Activated CD8-positive, alpha-beta T cell treated with anti-CD3 and anti-CD28 coated beads for 36 hours (primary cell): ENCODE measurements at regions not wholly inside any gene's neighbourhood (a gene's known extent, or its start where the extent isn't known, plus 50 kb on each side); places are given as distances from the start of the nearest gene placed in this dataset.

ENCODE experiments used
- ATAC-seq: fragments of 200-7000 bp; cut with Tn5 transposase; one replicate; pipeline ENCODE4 v1.10.0; 2021; ENCODE audit warnings: mild to moderate bottlenecking, moderate library complexity
- CTCF ChIA-PET: fragments of 350-600 bp; sonication (Branson Sonifier 250); formaldehyde crosslinking; loops from one replicate; lab custom pipeline; 2021; ENCODE audit warnings: antibody characterized with exemption; lab: Charles Lee
- POLR2A ChIA-PET: fragments of 350-600 bp; sonication (Branson Sonifier 250); formaldehyde crosslinking; loops from one replicate; lab custom pipeline; 2021; ENCODE audit warnings: antibody characterized with exemption; lab: Charles Lee
- DNase-seq: peaks from one replicate; pipeline ENCODE4 v3.0.0-alpha.2; 2020
- H3K27ac Mint-ChIP-seq: one replicate; pipeline ENCODE4 v1.8.0; 2021; ENCODE audit warnings: mild to moderate bottlenecking, mixed read lengths
- H3K27me3 Mint-ChIP-seq: one replicate; pipeline ENCODE4 v1.8.0; 2021; ENCODE audit warnings: mixed read lengths
- H3K36me3 Mint-ChIP-seq: one replicate; pipeline ENCODE4 v1.8.0; 2021; ENCODE audit warnings: low read depth, mixed read lengths
- H3K4me1 Mint-ChIP-seq: one replicate; pipeline ENCODE4 v1.8.0; 2021; ENCODE audit warnings: low read depth, mixed read lengths
- H3K4me3 Mint-ChIP-seq: one replicate; pipeline ENCODE4 v1.8.0; 2021; ENCODE audit warnings: mild to moderate bottlenecking, moderate library complexity, mixed read lengths
- H3K9me3 Mint-ChIP-seq: one replicate; pipeline ENCODE4 v1.8.0; 2021; ENCODE audit warnings: mixed read lengths
- CTCF ChIP-seq: fragments of 200-600 bp; IDR thresholded peaks from one replicate; pipeline ENCODE4 v1.8.0; 2022; ENCODE audit warnings: antibody characterized with exemption, mild to moderate bottlenecking
- intact Hi-C: fragments of 100-400 bp; cut with micrococcal nuclease; formaldehyde crosslinking; loops from one replicate; pipeline ENCODE4 v1.10.0; 2022

GRCh38 chr4:30817447-30817846, 97.3 kb downstream of the PCDH7 start:
- Mint-ChIP-seq H3K27ac (no peak overlapping the region), H3K9me3 (peaks cover 3% of the 10 kb centered on the region), H3K36me3 (no peaks in the 10 kb centered on the region), H3K27me3 (no peaks in the 10 kb centered on the region), H3K4me3 (no peak overlapping the region), H3K4me1 (no peaks in the 10 kb centered on the region)
- no peak for TF ChIP-seq CTCF
- DNase-seq, result no peak
- ChIA-PET CTCF (no interaction called here), POLR2A (no interaction called here)
- no peak for ATAC-seq
- intact Hi-C loops, result no loop called here

- peaks cover 3% of the 10 kb centered on the region for H3K9me3 Mint-ChIP-seq
- no peaks in the 10 kb centered on the region for H3K36me3 Mint-ChIP-seq
- intact Hi-C loops, result no loop called here
These were observed 98.4 kb downstream of the PCDH7 start for GRCh38 chr4:30818541-30818940.

GRCh38 chr4:30821275-30821674, 101.1 kb downstream of the PCDH7 start:
- H3K4me1 Mint-ChIP-seq, result no peaks in the 10 kb centered on the region
- no peak for TF ChIP-seq CTCF
- no peak overlapping the region for H3K4me3 Mint-ChIP-seq
- H3K9me3 Mint-ChIP-seq, result peaks cover 3% of the 10 kb centered on the region
- H3K27me3 Mint-ChIP-seq, result no peaks in the 10 kb centered on the region
- ChIA-PET POLR2A (no interaction called here), CTCF (no interaction called here)
- H3K27ac Mint-ChIP-seq, result no peak overlapping the region
- no peaks in the 10 kb centered on the region for H3K36me3 Mint-ChIP-seq
- intact Hi-C loops, result no loop called here
- no peak for ATAC-seq
- DNase-seq, result no peak

More at GRCh38 chr4:30818541-30818940, 98.4 kb downstream of the PCDH7 start:
- Mint-ChIP-seq H3K27ac (no peak overlapping the region), H3K4me3 (no peak overlapping the region), H3K27me3 (no peaks in the 10 kb centered on the region), H3K4me1 (no peaks in the 10 kb centered on the region)
- TF ChIP-seq CTCF, result no peak
- DNase-seq (no peak), ATAC-seq (no peak)
- ChIA-PET POLR2A (no interaction called here), CTCF (no interaction called here)

GRCh38 chr4:30821859-30822612, 101.9 kb downstream of the PCDH7 start:
- POLR2A ChIA-PET, result no interaction called here
- Mint-ChIP-seq H3K27ac (no peak overlapping the region), H3K36me3 (no peaks in the 10 kb centered on the region), H3K27me3 (no peaks in the 10 kb centered on the region), H3K4me1 (no peaks in the 10 kb centered on the region), H3K4me3 (no peak overlapping the region), H3K9me3 (peaks cover 3% of the 10 kb centered on the region)
- DNase-seq (no peak), ATAC-seq (no peak)
- no peak for TF ChIP-seq CTCF
- CTCF ChIA-PET, result no interaction called here
- intact Hi-C loops, result no loop called here

- Mint-ChIP-seq H3K36me3 (no peaks in the 10 kb centered on the region), H3K27me3 (no peaks in the 10 kb centered on the region), H3K9me3 (peaks cover 3% of the 10 kb centered on the region), H3K4me3 (no peak overlapping the region), H3K27ac (no peak overlapping the region), H3K4me1 (no peaks in the 10 kb centered on the region)
- DNase-seq (no peak), ATAC-seq (no peak)
- CTCF ChIA-PET, result no interaction called here
- no peak for TF ChIP-seq CTCF
- intact Hi-C loops, result no loop called here
- POLR2A ChIA-PET, result no interaction called here
These were observed 102.9 kb downstream of the PCDH7 start for GRCh38 chr4:30822911-30823551.
